HUDEP-2 (cell line): ENCODE measurements at regions not wholly inside any gene's neighbourhood (a gene's known extent, or its start where the extent isn't known, plus 50 kb on each side); places are given as distances from the start of the nearest gene placed in this dataset.
"Not testable (repeated sequence)": the region's sequence is repeated elsewhere in the genome, so short reads cannot be mapped to it uniquely, and the experiment has no call there.

Source experiments
- DNase-seq, 76 experiments: peaks; one replicate each; lab custom pipeline; 2025; ENCODE audit not compliant: unreplicated experiment in 76 of 76; lab: John Stamatoyannopoulos, UW

DNA sequence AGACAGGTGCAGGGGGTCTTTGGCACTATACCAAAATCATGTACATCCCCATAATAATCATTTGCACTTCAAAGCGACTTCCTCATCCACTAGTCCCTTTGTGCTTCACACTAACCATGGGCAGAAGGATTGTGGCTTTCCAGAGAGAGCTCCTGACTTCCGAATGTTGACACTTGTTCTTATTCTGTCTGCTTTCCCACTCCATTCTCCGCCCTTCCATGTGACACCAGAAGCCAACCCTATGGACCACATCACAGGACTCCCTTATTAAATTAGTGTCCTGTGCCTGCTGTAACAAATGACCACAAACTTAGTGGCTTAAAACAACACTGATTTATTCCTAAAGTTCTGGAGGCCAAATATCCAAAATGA lies 91.6 kb downstream of the CMC2 start:
- DNase-seq = no peak

DNA sequence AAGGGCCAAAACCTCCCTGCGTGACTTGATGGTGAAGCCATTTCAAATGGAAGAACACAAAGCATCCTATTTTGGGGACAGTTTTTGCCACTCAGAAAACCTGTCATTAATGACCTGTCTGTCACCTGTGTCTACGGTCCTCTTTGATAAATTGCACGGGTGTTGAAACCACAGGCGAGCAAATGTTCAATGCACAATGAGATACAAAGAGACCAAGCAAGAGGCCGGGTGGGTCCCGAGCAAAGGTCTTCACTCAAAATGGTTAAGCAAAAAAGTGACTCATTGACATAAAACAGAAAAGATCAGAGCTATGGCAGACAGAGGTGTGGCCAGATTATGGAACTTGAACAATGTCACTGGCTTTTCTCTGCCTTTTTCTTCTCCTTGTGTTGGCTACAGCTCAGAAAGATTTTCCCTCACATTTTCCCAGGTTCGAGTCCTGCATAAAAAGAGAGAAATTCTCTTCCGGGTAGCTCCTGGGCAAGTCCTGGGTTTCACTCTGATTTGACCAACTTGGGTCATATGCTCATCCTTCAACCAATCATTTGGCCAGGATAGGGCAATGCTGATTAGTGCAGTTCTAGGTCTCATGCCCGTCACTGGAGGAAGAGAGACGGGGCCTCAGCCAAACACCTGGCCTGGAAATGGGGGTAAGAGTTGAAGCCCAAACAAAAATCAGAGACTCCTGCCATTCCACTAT lies 92.2 kb downstream of the CMC2 start:
- no peak for DNase-seq

DNA sequence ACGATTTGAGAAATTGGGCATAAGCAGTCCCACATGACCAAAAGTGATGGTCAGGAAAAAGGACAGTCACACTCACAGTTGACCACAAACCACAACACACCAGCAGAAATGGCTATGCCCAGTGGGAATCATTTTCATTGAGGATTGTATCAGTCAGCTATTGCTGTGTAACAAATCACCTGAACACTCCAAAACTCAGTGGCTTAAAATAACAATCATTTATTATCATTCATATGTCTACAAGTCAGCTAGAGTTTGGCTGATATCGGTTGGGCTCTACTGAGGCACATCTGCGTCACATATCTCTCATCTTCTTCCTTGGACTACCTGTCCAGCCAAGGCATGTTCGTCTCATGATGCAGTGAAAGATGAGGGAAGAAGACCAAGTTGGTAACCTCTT lies 93.3 kb downstream of the CMC2 start:
- DNase-seq = no peak

DNA sequence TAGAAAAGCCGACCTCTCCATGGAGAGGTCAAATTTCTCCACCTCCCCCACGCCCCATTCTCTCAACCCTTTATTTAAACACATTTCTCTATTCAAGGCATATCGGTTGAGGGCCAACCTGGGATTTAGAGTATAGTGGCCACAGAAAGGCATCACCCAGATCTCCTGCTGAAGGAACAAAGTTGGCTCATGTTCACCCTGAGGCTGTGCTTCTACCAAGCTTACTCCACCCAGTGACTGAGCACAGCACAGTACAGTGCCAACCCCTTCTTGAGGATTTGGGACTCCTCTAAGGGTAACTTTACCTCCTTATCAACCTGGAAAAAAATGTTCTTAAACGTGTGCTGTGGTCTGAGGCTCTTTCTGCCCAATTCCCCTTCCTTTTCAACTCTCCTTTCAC lies 94.0 kb downstream of the CMC2 start:
- DNase-seq = no peak

DNA sequence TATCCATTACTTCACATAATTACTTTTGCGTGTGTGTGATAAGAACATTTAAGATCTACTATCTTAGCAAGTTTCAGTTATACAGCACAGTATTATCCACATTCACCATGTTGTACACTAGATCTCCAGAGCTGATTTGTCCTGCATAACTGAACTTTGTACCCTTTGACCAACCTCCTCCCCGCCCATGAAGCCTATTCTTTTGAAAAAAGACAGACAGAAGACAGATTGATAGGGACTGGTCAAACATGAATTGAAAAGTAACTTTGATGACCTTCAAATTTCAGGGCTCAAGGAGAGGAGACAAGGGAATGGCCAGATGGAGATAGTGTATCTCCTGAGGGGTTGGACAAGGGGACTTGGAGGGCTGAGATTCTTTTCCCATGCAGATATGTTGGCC lies 96.3 kb downstream of the CMC2 start:
- DNase-seq = no peak

DNA sequence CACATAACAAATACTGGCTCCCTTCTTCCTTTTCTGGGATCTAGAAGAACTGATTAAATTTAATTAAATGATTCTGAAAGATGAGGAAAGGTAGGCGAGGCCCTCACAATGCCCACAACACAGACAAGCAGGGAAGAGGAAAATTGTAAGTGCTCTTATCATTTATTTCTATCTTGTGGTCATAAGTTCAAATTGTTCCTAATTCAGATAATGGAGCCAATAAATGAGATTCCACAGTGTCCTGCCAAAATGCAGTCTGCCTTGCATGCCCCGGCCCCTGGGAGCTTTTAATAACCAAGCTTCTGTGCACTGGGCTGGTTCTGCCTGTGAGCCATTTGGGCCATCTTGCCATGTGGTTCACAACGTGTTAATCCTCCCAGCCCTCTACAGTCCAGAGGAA lies 97.0 kb downstream of the CMC2 start:
- DNase-seq = no peak

DNA sequence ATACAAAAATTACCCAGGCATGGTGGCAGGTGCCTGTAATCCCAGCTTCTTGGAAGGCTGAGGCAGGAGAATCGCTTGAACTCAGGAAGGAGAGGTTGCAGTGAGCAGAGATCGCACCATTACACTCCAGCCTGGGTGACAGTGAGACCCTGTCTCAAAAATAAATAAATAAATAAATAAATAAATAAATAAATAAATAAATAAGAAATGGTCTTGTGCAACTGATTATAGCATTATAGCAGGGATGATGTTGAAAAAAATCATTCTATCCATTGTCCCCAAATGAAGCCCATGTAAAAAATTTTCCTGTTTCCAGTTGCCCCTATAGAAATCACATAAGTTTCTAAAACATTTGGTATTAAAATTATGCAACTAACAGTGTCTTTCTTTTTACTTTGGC lies 100.5 kb downstream of the CMC2 start:
- DNase-seq = not testable (repeated sequence)

DNA sequence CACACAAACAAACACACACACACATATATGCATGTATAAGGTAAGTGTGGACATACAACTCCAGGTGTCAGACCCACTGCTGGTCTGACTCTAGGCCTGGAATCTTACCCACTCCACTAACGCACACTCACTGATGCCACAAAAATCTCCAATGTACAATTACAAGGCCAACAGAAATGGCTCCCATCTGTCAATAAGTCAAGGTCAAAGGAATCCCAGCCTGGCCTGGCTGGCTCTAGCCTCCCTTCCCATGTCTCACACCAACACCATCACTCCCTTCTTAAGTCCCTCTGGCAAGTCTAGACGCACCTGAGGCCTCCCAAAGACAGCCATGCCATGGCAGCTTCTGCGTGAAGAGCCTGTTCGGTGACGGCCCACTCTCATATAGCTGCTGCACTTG lies 99.2 kb upstream of the CDYL2 start:
- no peak for DNase-seq

DNA sequence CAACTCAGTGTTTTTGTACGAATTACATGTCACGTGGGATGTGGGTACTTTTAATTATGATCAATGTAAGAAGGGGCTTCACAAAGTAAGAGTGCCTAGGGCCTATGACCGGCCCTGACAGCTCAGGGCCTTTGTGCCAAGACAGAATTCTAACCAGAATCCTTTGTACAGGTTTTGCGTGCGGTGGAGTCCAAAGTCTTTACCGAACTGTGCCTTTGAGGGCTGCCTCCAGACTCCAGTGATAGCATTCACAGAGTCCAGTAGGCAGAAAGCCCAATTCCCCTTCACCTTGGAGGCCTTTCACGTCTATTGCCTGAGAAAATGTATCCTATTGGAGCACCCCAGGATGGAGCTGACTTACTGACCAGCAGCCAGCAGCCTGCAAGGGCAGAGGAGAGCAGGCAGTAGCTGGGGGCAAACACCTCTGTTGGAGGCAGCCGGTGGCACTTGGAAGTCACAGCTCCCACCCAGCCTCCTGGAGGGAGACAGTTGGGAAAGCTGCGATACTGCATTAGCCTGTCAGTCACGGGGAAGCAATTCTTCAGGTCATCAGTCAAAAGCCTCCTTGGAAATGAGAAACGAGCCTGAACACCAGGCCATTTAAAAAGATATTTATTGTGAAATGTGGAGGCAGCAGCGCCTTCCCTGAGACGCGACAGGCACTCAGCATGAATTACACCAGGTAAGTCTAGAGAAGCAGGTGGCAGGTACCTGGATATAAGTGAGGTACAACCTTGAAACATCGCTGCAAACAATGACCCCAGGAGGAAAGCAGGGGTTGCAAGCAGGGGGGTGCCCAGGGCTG lies 98.1 kb upstream of the CDYL2 start:
- DNase-seq = no peak

DNA sequence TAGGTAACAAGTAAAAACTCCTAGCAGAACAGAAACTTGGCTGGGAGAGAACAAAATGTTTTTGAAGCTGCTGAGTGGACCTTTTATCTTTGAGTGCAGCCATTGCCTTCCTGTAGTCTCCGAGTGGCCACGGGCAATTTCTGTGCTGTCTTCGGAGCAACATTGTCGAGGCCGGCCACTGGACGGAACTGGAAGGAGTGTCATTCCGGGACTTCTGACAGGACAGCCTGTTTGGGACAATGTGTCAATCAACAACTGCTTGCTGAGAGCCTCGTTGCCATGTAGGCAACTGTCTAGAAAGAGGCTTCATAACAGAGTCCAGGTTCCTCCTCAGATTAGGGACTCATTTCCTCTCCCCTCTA lies 96.2 kb upstream of the CDYL2 start:
- DNase-seq = no peak

DNA sequence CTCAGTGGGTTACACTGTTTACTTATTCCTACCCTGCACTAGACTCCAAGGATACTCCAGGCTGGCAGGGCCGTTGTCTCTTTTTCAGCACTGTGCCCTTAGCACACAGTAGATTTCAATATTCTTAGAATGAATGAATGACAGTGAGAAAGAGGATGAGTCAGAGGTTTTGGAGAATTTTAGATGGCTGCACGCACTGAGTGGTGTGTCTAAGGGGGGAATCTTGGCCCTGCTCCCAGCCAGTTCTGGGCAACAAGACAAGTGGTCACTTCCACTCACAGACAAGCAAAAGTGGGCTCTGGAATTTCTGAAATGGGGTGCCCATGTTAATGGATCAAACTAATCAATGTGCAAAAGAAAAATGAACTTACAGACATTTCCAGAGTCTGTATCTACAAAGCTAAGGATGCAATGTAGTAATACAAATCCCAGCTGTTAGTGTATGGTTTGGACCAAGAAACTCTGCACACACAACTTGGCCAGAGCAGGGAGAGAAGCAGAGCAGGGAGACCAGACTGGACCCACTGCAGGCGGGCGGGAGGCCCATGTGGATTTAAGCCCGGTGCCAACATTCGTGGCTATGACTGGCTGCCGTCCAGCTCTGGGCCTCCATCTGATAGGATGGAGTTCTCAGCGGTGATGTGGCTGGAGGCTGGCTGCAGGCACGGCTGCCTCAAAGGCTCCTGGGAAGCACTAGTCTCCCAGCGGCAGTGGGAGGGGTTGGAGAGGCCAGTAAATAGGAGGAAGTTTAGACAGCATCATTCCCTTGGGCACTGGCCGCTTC lies 95.6 kb upstream of the CDYL2 start:
- DNase-seq = peak in 31 of 76 experiments; percentile 1 to 60 (median 8)

DNA sequence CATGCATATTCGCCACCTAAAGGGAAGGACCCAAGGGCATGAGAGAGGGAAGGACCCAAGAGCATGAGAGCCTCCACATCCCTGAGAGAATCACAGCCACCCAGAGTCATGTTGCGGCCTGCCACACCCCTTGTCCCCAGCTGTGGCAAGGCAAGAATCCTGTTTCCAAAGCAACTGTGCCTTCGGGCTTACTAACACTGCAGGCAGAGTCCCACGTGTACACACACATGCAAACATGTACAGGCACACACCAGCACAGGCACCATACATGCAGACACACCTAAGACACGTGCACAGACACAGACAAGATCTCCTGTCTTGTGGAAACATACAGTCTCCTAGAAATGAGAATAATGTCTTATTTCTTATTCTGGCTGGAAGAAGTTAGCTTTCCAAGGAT lies 92.4 kb upstream of the CDYL2 start:
- no peak for DNase-seq

DNA sequence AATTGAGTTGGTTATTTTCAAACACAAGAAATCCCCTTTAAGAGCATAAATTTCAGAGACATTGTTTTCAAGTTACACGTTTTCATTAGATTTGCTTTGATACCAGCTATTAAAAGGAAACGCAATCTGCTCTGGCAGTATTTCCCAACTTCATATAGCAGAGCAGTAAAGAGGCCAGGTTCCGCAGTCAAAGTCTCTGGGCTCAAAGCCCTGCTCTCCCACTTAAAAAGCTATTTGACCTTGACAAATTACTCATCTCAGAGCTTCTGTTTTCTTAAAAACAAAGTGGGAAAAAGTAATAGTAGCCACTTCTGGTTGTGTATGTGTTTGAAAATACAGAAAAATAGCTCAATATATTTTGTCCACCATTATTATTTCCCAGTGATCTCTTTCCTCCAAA lies 89.7 kb upstream of the CDYL2 start:
- DNase-seq = no peak

DNA sequence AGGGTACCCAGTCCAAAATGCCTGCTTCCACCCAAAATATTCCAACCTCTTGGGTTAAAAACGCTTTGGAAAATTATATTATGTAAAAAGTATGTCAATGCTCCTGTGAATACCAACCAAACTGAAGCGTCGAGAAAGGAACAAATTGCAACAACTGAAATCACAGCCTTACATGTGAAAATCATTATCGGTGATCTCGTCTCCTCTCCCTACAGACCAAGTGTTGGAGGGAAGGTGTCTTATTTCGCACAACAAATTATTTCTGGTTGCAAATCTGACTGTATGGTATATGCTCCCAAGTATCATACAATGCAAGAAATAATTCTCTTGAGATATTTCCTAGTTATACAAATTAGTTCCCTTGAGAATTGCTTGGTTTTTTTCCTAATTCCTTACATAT lies 89.3 kb upstream of the CDYL2 start:
- DNase-seq = no peak

DNA sequence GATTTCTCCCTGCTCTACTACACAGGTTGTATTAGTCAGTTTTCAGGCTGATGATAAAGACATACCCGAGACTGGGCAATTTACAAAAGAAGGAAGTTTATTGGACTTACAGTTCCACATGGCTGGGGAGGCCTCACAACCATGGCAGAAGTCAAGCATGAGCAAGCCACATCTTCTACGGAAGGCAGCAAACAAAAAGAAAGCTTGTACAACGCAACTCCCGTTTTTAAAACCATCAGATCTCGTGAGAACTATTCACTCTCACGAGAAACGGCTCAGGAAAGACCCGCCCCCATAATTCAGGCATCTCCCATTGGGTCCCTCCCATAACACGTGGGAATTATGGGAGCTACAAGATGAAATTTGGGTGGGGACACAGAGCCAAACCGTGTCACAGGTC lies 88.0 kb upstream of the CDYL2 start:
- DNase-seq = not testable (repeated sequence)

DNA sequence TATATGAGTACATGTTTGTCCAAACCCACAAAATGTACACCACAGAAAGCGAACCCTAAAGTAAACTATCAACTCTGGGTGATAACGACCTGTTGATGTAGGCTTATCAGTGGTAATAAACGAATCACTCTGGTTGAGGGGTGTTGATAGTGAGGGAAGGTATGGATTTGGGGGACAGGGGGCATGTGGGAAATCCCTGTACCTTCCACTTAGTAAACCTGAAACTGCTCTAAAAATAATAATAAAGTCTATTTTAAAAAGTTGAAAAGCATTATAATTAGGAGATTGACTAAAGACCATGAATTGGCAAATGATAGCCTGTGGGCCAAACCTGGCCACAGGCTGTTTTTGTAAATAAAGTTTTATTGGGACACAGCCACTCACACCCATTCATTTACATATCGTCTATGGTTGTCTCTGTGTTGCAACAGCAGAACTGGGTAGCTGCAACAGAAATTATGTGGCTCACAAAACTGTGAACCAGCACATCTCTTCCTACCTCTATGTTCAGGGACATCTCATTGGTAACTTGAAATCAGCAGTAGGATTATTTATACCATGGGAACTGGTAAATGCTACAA lies 85.5 kb upstream of the CDYL2 start:
- DNase-seq = no peak

DNA sequence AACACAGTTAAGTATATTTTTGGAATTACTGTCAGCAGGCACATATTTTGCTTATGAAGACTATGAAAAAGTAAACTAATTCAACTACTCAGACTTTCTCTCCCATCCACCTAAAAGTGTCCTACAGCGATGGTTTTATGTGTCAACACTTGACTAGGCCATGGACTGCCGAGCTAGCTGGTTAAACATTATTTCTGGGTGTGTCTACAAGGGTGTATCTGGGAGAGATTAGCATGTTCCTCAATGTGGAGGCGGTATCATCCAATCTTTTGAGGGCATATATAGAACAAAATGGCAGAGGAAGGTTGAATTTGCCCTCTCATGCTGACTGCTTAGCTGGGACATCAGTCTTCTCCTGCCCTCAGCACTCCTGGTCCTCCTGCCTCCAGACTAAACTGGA lies 82.7 kb upstream of the CDYL2 start:
- peak in 2 of 76 experiments; percentile 0 for DNase-seq

DNA sequence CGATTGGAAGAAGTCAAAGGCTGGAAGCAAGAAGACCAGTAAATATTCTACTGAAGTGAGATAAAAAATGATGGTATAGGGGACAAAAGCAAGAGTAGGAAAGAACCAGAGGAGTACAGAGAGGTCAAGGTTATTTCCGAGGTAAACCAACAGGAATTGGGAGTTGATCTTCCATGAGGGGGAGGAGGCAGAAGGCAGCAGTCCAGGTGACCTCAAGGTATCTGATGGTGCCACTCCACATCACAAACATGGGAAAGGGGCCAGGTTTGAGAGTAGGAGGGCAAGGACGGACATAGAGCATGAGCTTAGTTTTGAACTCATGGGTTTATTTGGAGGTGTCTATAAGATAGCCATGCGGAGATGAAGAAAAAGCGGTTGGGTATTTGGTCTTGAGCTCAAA lies 79.4 kb upstream of the CDYL2 start:
- DNase-seq = no peak

DNA sequence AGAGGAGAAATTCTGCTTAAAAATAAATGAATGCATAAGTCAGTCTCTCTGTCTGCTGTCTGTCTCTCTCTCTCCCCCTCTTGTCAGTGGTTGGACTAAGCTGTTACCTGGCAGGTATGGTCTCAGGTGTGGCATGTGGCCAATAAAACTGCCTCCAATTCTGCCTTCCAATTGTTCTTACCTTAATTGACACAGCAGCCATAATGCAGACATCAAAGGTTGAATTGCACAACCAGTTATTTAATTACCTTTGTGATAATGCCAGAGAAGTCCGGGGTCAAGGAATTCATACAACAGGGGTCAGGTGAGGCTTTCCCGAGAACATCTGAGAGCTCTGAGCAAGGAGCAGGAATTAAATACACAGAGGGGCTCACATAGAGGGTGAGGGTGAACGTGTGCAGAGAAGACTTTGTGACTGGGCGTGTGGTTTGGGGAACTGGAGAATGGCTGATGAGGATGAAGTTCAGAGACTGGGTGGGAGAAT lies 78.8 kb upstream of the CDYL2 start:
- no peak for DNase-seq

DNA sequence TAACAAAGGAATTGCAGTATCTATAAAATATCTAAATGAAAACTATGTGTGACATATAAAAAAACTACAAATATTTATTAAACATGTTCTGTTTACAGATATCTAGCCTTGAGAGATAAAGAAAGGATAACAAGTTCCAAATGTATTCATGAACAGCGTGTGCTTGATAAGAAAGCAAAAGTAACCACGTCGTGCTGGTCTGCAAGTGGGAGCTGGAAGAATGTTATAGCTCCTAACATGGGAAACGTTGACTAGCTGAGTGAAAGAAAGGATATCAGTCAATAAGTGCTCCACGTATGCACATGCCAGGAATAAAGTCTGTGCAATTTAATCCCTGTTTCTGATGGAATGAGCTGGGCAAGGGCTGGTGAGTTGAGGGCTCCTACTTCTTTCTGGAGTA lies 71.2 kb upstream of the CDYL2 start:
- DNase-seq = no peak

DNA sequence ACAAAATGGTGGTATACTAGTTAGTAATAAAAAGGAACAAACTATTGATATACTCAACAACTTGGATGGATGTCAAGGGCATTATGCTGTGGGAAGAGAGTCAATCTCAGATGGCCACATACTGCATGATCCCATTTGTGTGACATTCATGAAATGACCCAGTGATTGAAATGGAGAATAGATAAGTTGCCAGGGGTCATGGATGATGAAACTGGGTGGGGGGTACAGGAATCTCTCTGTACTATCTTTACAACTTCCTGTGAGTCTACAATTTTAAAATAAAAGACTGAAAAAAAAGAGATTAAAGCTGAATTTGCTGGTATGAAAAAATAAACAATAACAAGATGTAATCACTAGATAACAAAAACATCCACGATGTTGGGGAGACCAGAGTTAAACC lies 70.5 kb upstream of the CDYL2 start:
- DNase-seq = no peak
